Calu3 (cell line): ENCODE measurements at regions not wholly inside any gene's neighbourhood (a gene's known extent, or its start where the extent isn't known, plus 50 kb on each side); places are given as distances from the start of the nearest gene placed in this dataset.

Source experiments
- BruUV-seq: library from RNA; stranded (reverse); fragments of 400-500 nt; replicated peaks from 2 replicates; lab custom pipeline; 2021; lab: Mats Ljungman, UMichigan
- CTCF ChIA-PET: fragments of 300-600 bp; sonication (Branson Sonifier 250); formaldehyde crosslinking; loops from one replicate; lab custom pipeline; 2022; ENCODE audit warnings: antibody characterized with exemption; lab: Charles Lee
- DNase-seq: peaks from one replicate; pipeline ENCODE4 v3.0.0; 2022
- H3K27ac Mint-ChIP-seq: one replicate; pipeline ENCODE4 v1.8.0; 2022; ENCODE audit warnings: mixed read lengths; ENCODE audit not compliant: unreplicated experiment
- H3K27me3 Mint-ChIP-seq: one replicate; pipeline ENCODE4 v1.8.0; 2022; ENCODE audit warnings: mixed read lengths; ENCODE audit not compliant: unreplicated experiment
- H3K36me3 Mint-ChIP-seq: one replicate; pipeline ENCODE4 v1.8.0; 2022; ENCODE audit warnings: mild to moderate bottlenecking, moderate library complexity, mixed read lengths; ENCODE audit not compliant: insufficient read depth, unreplicated experiment
- H3K4me1 Mint-ChIP-seq: one replicate; pipeline ENCODE4 v1.8.0; 2022; ENCODE audit warnings: mild to moderate bottlenecking, low read depth, mixed read lengths; ENCODE audit not compliant: unreplicated experiment
- H3K4me3 Mint-ChIP-seq: one replicate; pipeline ENCODE4 v1.8.0; 2022; ENCODE audit warnings: mild to moderate bottlenecking, low read depth, moderate library complexity, mixed read lengths; ENCODE audit not compliant: unreplicated experiment
- H3K9me3 Mint-ChIP-seq: one replicate; pipeline ENCODE4 v1.8.0; 2022; ENCODE audit warnings: low read depth, mixed read lengths; ENCODE audit not compliant: unreplicated experiment
- intact Hi-C: fragments of 100-400 bp; cut with micrococcal nuclease; formaldehyde crosslinking; loops from one replicate; pipeline ENCODE4 v1.10.0; 2022; ENCODE audit not compliant: unreplicated experiment
- TF ChIP-seq, protein P1 (sequence below): fragments of 200-600 bp; IDR thresholded peaks from one replicate; pipeline ENCODE4 v1.8.0; 2022; ENCODE audit warnings: antibody characterized with exemption; ENCODE audit not compliant: unreplicated experiment

GRCh38 chr9:129434187-129434586 lies 186.7 kb downstream of the C9orf50 start:
- intact Hi-C loops: no loop called here
- Mint-ChIP-seq H3K27me3 (no peaks in the 10 kb centered on the region), H3K36me3 (peaks cover 6% of the 10 kb centered on the region), H3K27ac (no peak overlapping the region), H3K4me3 (no peak overlapping the region), H3K4me1 (no peaks in the 10 kb centered on the region), H3K9me3 (no peaks in the 10 kb centered on the region)
- BruUV-seq: no TSS peak
- CTCF ChIA-PET: no interaction called here
- no peak for DNase-seq
- TF ChIP-seq, protein P1, sequence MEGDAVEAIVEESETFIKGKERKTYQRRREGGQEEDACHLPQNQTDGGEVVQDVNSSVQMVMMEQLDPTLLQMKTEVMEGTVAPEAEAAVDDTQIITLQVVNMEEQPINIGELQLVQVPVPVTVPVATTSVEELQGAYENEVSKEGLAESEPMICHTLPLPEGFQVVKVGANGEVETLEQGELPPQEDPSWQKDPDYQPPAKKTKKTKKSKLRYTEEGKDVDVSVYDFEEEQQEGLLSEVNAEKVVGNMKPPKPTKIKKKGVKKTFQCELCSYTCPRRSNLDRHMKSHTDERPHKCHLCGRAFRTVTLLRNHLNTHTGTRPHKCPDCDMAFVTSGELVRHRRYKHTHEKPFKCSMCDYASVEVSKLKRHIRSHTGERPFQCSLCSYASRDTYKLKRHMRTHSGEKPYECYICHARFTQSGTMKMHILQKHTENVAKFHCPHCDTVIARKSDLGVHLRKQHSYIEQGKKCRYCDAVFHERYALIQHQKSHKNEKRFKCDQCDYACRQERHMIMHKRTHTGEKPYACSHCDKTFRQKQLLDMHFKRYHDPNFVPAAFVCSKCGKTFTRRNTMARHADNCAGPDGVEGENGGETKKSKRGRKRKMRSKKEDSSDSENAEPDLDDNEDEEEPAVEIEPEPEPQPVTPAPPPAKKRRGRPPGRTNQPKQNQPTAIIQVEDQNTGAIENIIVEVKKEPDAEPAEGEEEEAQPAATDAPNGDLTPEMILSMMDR: no peak

DNA sequence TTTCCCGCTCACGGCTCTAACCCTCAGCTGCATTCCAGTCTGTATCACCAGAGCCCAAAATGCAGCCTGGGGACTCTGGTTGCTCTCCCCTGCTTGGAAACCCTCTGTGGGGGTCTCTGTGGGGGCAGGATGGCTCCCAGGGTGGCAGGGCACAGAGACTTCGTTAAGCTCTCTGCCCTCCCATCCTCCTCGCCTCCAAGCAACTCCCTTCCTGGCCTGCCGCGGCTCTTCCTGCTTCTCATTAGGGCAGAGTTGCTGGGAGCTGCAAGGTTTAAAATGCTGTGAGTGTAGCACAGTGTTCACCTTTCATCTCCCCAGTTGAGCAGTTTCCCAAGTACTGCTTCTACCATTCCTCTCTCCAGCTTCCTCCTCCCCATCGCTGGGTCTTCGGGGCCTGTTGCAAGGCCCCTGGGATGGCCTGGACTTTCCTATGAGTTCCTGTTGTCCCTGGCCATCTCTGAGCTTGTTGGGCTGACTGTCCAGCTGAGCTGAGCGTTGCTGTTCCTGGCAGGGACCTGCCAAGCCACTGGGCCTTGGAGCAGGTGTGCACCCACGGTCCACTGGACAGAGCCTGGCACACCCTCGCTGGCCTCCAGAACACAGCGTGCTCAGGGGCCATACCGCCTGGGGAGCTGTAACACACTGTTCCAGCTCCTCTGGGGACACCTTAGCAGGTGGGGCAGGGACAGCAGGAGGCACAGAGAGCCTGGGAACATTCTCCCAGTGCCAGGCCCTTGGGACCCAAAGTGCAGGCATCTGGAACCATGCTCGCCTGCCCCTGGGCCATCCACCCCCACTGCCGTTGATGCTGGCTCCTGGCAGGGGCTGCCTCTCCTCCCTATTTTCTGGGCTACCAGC lies 188.4 kb downstream of the C9orf50 start:
- Mint-ChIP-seq H3K27me3 (no peaks in the 10 kb centered on the region), H3K9me3 (no peaks in the 10 kb centered on the region), H3K4me3 (no peak overlapping the region), H3K4me1 (no peaks in the 10 kb centered on the region), H3K36me3 (peaks cover 6% of the 10 kb centered on the region), H3K27ac (no peak overlapping the region)
- TF ChIP-seq, protein P1: no peak
- BruUV-seq: no TSS peak
- intact Hi-C loops: no loop called here
- CTCF ChIA-PET: interaction anchor here (0.6 kb wide), 1 partner anchor 97 kb away, joined by 3 read pairs; no protein-coding TSS in a partner anchor
- DNase-seq: no peak

DNA sequence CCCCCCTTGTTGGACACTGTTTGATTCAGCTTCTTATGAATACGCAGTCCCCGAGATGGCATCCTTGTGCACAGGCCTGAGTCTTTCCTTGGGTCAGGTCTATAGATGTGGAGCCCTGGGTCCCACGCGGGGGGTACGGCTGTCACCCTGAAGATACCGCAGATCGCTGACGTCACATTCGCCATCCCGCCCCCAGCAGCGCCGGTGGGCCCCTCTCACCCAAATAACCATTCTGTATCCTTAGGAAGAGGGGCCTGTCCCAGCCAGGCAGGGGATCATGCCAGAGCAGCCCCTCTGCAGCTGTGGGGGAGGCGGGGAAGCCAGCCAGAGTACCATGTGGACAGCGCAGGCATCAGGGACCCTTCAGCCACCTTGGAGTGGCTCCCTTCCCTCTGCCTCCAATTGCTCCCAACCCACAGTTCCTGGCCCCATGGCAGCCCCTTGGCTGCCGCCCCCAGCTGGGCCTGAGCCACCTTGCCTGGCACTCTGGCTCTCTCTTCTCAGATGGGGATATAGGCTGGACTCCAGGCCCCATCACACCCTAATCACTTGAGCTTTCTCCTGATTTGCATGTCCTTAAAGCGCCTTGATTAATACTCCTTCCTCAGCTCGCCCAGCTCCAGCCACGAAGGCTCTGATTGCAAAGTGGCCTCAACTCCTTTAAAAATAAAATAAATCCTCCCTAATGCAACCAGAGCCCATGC lies 189.8 kb downstream of the C9orf50 start:
- Mint-ChIP-seq H3K9me3 (no peaks in the 10 kb centered on the region), H3K4me3 (no peak overlapping the region), H3K27me3 (no peaks in the 10 kb centered on the region), H3K4me1 (no peaks in the 10 kb centered on the region), H3K36me3 (no peaks in the 10 kb centered on the region), H3K27ac (no peak overlapping the region)
- CTCF ChIA-PET: interaction anchor here (0.6 kb wide), 1 partner anchor 220 kb away, joined by 4 read pairs; no protein-coding TSS in a partner anchor
- TF ChIP-seq, protein P1: no peak
- BruUV-seq: no TSS peak
- intact Hi-C loops: no loop called here
- no peak for DNase-seq

DNA sequence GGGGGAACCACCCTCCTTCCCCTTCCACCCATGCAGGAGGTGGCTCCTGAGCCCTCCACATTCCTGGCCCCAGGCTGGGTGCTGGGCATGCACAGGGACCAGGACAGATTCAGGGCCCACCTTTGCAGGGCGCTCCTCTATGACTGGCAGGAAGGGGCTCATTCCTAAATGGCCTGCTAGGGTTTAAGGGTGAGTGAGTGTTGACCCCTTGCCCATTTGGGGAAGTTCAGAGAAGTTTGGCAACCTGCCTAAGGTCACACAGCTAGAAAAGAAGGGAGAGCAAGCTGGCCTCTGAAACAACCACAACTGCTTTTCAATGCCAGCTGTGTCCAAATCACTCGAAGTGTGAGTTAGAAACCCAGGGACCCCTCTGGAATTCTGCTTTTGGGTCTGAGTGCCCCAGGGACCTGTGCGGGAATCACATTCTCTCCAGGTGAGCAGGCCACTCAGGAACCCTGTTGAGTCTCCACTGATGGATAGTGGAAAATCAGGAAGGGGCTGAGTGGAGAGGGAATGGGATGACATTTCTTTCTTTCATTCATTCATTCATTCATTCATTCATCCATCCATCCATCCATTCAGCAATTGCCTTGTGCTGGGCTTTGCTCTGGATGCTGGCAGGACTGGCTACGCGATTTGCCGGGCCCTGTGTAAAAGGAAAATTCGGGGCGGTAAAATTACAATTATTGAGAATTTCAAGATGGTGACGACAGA lies 191.9 kb downstream of the C9orf50 start:
- Mint-ChIP-seq H3K36me3 (no peaks in the 10 kb centered on the region), H3K4me3 (no peak overlapping the region), H3K4me1 (no peaks in the 10 kb centered on the region), H3K27me3 (no peaks in the 10 kb centered on the region), H3K9me3 (no peaks in the 10 kb centered on the region), H3K27ac (no peak overlapping the region)
- DNase-seq: no peak
- intact Hi-C loops: no loop called here
- TF ChIP-seq, protein P1: no peak
- CTCF ChIA-PET: interaction anchor here (0.7 kb wide), 2 partner anchors 94 to 193 kb away, joined by 3 to 8 read pairs; no protein-coding TSS in a partner anchor
- no TSS peak for BruUV-seq
